HG03139 (cell line): ENCODE measurements at regions not wholly inside any gene's neighbourhood (a gene's known extent, or its start where the extent isn't known, plus 50 kb on each side); places are given as distances from the start of the nearest gene placed in this dataset.
"Not testable (repeated sequence)": the region's sequence is repeated elsewhere in the genome, so short reads cannot be mapped to it uniquely, and the experiment has no call there.

ENCODE experiments used
- ATAC-seq: cut with Tn5 transposase; IDR thresholded peaks from one replicate; pipeline ENCODE4 v1.9.1; 2021; ENCODE audit not compliant: unreplicated experiment

DNA sequence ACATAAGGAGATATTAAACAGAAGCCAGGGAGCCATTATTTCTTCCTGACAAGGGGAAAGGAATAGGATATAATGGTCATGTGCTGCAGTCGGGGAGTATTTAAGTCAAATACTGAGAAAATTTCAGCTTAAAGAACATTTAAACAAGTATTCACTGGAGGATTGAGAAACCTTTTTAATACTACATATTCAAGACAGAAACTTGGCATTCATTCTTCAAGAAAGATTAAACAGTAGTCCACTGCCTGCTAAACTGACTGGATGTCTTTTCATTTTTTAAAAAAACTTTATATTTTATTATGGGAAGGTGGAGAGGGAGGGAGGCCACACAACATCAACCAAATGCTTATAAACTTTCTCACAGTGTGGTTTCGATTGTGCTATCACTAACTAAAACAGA is 107.4 kb upstream of the CBLB start:
- ATAC-seq: no peak

DNA sequence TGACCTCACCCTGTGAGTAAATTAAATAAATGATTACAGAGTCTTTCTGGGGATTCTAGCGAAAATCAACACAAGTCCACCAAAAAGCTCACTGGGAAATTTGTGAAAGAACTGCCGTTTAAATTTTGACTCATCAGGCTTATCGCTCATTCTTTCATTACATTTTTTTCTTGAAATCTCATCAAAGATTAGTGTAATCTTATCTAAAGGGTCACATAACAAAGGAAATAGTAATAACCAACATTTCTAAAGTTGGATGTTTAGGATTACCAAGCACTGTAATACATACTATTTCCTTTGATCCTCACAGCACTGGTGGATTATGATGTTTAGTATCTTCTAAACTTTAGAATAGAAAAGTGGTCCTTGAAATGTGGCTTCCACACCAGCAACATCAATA is 111.1 kb upstream of the CBLB start:
- ATAC-seq: no peak

DNA sequence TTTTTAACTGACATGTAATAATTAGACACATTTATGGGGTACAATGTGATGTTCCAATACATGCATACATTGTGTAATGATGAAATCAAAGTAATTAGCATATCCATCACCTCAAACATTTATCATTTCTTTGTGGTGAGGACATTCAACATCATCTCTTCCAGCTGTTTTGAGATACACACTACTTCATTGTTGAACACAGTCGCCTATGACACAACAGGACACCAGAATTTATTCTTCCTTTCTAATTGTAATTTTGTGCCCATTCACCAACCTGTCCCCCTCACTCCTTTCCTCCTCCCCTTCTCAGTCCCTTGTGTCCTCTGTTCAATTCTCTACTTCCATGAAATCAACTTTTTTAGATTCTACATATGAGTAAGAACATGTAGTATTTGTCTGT is 113.4 kb upstream of the CBLB start:
- no peak for ATAC-seq

DNA sequence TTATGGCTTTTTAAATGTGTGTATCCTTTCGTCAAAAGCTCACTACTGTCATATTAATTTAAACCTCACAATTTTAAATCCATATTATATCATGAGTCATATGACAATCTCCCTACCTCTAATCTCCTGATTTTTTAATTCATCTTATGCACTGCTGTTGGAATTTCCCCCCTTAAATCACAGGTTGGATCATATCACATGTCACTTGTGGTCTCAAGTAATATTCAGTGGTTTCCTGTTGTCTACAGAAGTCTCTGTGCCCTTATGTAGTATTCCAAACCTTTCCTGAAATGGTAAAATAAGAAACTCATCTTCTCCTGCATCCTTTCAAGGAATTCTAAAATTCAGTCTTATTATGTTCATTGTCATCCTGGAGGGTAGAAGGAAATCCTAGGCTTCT is 116.0 kb upstream of the CBLB start:
- no peak for ATAC-seq

DNA sequence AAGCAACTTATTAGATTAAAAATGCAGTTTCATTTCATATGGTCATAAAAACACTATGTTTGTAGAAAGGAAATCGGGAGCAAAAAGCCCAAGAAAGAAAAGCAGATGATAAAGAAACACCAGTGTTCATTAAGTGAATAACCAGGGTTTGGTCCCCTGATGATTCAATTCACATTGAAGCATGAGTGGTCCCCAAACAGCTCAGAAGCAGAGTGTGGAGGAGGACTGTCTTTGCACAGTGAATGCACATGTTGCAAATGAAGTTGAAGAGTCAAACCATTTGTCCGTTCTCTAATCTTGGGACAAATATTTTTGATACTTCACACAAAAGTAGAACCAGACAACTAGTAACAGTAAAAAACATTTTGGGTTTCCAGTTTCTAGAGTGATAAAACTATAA is 117.5 kb upstream of the CBLB start:
- not testable (repeated sequence) for ATAC-seq

DNA sequence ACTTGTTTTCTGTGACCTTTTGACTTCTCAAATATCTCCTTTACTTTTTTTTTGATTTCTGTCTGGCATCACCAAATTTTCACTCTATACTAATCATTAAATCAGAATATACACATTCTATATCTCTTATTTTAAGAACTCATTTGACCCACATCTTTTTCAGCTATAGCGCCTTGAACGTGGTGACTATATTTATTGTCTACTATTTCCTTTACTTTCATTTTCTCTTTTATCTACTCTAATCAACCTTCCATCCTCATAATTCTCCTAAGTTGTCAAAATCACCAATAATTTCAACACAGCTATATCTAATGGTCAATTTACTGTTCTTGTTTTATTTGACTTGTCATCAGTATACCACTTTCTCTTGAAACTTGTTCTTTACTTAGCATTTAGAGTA is 119.0 kb upstream of the CBLB start:
- no peak for ATAC-seq

DNA sequence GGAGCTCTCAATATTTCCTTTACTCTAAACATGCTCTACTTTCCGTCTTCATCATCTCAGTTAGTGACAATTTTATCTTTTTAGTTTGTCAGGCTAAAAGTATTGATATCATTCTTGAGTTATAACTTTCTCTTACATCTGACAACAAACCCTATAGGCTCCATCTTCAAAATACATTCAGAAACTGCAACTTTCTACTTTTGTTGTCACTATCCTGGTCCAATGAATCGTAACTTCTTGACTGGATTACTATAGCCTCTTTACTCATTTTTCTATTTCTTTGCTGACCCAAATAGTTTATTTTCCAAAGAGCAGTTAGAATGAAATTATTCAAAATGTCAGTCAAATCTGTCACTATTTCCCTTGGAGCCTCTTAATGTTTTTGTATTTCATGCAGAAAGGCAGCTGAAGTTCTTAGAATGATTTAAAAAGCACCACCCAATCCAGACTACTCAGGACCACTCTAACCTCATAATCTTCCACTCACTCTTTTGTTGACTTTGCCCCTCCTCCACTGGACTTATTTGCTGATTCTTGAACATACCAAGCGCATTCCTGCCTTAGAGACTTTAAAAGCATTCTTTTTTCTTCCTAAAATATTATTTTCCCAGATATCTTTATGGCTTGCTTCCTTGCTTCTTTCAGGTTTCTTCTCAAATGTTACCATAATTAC is 119.9 kb upstream of the CBLB start:
- ATAC-seq: no peak

DNA sequence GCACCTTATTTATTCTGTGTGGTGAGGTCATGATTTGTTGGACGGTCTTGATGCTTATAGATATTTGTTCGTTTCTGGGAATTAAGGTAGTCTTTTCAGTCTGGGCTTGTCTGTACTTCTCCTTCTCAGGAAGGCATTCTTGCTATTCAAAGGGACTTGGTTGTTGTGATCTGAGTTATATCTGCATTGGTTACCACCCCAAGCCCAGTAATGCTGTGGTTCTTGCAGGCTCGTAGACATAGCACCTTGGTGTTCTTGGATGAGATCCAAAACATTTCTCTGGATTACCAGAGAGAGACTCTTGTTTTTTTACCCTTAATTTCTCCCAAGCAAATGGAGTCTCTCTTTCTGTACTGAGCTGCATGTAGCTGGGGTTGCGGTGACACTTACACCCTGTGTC is 128.0 kb upstream of the CBLB start:
- ATAC-seq: no peak

DNA sequence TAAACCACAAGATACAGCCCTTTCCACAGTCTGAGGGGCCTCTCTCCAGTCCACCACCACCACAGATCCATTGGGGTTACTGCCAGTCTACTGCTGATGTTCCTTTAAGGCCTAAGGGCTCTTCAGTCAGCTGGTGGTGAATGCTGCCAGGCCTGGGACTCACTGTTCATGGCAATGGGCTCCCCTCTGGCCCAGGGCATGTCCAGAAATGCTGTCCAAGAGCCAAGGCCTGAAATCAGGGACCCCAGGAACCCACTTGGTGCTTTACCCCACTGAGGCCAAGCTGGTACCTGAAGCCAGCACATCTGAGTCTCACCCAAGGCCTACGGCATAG is 128.6 kb upstream of the CBLB start:
- ATAC-seq: no peak

DNA sequence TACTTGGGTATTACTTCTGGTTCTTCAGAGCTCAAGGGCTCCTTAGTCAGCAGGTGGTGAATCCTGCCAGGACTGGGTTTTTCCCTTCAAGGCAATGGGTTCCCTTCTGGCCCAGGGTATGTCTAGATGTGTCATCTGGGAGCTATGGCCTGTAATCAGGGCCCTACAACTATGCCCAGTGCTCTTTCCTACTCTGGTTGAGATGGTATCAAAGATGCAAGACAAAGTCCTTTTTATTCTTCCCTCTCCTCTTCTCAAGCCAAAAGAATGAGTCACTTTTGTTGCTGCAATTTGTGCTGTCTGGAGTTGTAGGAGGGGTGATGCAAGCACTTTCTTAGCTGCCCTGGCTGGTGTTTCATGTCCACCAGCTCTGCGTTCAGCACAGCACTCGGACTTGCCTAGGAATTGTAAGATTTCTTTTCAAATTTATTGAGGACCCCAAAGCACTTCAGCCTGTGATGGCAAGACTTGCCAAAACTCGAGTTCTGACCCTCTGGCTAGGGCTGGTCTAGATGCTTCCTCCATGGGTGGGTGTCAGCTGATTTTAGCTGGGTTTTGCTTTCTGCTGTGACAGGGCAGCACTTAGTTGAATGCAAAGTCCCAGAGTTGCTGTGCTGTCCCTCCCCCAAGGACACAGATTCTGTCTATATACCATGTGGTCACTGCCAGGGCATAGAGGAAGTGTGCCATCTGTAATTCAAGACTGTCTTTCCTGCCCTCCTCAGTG is 129.2 kb upstream of the CBLB start:
- ATAC-seq: no peak

DNA sequence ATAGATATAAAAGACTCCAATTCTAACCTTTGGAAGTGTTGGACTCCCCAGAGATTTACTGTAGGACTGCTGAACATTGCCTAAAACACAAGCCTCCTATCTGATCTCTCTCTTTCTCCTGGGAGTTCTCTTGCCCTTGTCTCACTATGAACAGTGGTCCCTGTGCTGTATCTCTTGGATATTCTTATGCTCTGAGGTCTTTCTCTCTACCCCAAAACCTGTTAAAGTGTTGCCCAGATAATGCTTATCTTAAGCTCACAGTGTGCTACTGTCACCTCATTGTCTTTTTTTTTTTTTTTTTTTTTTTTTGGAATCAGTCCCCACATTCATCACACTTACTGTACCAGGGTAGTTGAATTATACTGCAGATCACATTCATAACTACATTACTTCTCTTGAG is 131.0 kb upstream of the CBLB start:
- no peak for ATAC-seq

DNA sequence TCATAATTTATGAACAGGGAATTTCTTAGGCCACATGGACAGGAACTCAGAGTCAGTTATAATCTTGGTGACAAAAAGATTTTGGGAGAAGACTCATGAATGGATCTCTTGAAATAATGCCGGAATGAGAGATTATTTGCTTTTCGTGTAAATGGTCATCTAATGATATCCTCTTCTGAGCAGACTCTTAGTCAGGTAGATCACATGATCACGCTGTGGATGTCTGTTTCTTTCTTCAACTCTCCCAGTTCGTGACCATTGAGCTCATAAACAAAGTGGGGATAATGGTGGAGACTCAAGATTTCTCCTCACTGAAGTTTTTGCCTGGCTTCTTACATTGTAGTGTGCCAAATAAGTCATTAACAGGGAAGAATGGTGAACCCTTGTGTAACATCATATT is 133.1 kb upstream of the CBLB start:
- no peak for ATAC-seq

DNA sequence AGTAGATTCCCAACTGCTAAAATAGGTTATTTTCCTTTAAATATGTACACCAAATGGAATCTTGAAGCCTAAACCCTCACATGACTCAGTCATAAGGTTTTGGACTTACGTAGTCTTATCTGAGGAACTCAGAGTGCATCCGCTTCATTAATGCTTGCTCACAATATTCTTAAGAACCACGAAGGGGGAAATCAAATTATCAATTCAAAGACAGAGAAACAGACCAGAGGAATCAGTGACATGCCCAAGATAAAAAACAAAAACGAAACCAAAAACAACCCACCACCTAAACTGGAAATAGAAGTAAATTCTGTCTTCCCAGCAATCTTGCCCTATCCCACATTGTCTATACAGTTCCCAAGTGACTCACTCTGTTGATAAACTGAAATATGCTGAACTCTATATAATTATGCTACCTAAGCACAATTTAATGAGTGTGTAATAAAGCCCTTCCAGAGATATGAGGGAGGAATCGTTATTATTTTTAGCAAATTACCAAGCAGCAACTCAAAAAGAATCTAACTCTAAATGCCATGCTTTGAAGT is 135.4 kb upstream of the CBLB start:
- no peak for ATAC-seq

DNA sequence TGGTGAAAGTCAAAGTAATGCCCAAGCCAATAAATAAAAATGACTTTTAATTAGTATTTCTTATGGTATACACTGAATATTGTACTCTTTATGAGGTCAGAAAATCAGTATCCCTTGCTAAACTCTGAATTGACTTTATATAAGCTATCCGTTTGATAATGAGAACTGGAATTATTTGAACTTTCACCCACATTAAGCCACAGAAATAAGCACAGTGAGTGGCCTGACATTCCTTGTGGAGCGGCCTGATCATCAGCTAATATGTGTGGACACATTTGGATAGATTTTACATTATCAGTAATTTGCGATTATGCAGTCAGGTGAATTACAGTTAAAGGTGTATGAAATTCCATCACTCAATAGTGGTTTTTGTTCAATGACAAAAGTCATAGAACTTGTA is 136.0 kb upstream of the CBLB start:
- no peak for ATAC-seq

DNA sequence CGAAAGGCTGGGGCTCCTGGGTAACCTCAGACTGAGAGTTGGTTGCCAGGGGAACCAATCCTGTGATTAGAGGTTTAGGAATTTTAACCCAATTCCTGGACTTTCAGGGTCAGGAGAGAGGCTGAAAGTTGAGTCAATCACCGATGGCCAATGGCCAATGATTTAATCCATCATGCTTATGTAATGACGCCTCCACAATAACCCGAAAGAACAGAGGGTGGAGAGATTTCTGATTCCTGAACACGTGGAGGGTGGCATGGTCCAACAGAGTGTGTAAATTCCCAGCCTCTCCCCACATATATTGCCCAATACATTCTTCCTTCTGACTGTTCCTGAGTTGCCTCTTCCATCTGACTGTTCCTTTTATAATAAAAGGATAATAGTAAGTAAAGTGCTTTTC is 137.2 kb upstream of the CBLB start:
- ATAC-seq: no peak

DNA sequence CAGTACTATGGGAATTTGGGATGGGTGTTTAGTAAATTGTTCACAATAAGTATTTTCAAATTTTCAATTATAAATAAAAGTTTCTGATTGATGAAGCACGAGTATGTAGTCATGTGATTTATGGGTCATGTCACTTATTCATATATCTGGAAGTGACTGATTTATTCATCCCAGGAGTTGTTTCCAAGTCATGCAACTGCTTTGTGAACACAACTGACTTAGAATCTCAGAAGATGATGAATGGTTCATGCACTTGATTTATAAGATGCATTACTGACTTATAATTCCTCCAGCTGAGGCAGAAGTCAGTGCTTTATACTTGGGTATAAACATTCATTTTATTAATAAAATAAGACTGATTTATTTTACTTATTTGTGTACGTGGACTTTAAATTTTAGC is 137.8 kb upstream of the CBLB start:
- ATAC-seq: no peak

DNA sequence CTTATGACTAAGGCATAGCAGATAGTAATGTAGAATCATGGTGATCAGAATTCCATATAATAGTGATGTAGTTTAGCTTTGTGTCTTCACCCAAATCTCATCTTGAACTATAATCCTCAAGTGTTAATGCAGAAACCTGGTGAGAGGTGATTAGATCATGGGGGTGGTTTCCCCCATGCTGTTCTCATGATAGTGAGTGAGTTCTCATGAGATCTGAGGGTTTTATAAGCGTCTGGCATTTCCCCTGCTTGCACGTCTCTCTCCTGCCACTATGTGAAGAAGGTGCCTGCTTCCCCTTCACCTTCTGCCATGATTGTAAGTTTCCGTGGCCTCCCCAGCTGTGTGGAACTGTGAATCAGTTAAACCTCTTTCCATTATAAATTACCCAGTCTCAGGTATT is 138.7 kb upstream of the CBLB start:
- no peak for ATAC-seq

DNA sequence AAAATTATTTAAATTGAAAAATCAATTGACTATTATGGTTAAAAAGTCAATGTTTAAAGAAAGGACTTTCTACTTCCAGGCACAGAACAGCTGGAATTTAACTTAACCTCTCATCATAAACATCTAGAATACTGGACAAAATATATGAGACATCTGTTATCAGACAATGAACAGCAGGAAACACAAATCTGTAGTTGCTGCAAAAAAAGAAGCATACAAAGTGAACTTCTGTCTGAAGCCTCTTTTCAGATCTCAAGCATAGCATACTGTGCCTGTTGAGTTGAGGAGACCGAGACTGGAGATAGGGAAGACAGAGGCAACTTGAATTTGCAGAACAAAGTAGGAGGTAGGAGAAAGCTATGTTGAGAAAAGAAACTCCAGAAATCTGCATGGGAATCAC is 140.0 kb upstream of the CBLB start:
- ATAC-seq: no peak

DNA sequence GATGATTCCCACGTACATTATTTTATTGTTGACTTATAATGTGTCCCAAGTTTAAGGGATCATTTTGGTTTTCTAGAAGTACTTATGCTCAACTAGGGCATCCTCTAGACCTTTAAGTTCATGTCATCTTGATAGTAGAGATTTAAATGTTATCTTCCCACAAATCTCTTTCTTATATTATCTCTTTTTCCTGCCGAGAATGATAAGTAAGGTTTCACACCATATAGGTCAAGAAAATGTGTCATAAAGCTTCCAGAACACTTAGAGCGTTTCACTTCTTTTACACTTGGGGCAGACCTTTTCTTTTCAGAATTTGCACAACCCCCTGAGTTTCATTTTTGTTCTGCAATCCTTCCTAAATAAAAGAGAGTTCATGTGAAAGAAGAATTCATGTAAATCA is 142.0 kb upstream of the CBLB start:
- ATAC-seq: no peak

DNA sequence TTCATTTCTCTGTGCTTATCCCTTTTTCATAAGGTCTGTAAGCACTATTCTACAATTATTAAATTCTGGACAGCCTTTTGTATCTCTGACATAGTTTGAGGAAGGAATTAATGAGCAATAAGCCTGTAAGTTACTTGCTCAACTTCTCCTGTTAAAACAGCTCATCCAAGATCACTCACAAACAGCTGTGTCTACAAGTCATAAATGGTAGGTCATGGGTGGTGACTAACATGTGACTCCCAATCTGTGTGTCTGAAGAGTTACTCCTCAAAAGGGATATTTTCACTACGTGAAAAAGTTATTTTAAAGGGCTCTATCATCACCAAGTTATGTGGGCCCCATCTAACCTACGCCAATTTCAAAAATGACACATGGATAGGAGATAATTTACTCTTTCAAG is 145.2 kb upstream of the CBLB start:
- no peak for ATAC-seq

DNA sequence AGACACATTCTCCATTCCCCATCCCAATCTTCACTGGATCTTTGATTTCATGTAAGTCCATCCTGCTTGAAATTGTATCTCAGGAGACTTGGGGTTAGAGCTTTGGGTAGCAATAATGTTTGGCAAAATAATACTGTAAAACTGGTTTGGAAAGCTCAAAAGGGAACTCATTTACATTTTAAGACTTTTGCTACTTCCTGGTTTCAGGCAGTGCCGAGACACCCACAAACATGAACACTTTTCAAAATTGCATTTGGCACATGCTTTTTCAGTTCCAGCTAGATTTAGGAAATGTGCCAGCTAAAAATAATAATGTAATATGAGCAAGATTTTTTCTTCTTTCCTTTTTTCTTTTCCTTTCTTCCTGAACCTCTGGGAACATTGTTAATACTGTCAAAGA is 145.7 kb upstream of the CBLB start:
- ATAC-seq: no peak

DNA sequence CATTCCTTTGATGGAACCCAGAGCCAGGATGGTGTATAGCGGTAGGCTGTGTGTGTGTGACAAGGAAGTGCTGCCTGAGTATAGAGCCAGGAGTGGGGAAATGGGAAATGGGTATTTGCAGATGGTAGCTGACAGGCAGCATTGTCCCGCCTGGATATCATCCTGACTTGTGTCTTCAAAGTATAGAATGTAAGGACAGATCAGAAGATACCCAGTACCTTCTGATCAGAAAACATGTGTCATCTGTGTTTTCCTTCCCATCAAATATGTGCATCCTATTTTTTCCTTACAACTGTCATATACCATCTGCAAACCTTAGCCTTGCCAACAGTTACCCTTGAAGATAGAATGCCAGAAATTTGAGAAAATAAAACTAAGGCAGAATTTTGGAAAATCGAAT is 146.2 kb upstream of the CBLB start:
- no peak for ATAC-seq

DNA sequence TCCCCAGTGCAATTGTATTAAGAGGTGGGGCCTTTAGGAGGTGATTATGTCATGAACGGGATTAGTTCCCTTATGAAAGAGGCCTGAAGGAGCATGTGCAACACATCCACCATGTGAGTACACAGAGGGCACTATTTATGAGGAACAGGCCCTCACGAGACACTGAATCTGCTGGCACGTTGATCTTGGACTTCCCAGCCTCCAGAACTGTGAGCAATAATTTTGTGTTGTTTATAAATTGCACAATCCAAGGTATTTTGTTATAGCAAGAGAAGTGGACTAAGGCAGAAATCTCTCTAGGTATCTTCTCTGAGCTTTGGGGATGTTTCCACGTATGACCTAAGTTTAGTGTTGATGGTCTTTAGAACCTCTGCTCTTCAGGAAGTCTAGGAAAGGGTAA is 149.3 kb upstream of the CBLB start:
- no peak for ATAC-seq
